Panc1 (cell line): ENCODE measurements at regions not wholly inside any gene's neighbourhood (a gene's known extent, or its start where the extent isn't known, plus 50 kb on each side); places are given as distances from the start of the nearest gene placed in this dataset.

Source experiments
- ATAC-seq: fragments of 200-7000 bp; cut with Tn5 transposase; 2 replicates; pipeline ENCODE4 v1.9.1; 2020; ENCODE audit warnings: mild to moderate bottlenecking, moderate library complexity
- BruUV-seq: library from RNA; stranded (reverse); fragments of 400-500 nt; replicated peaks from 2 replicates; lab custom pipeline; 2021; lab: Mats Ljungman, UMichigan
- CTCF ChIA-PET: fragments of 300-600 bp; sonication (Branson Sonifier 250); formaldehyde crosslinking; loops from one replicate; lab custom pipeline; 2022; ENCODE audit warnings: antibody characterized with exemption; lab: Charles Lee
- POLR2A ChIA-PET: fragments of 300-600 bp; sonication (Branson Sonifier 250); formaldehyde crosslinking; loops from one replicate; lab custom pipeline; 2022; ENCODE audit warnings: antibody characterized with exemption; lab: Charles Lee
- DNase-seq: peaks from one replicate; pipeline ENCODE4 v3.0.0-alpha.2; 2010; ENCODE audit warnings: low read depth, low spot score
- H3K27ac ChIP-seq: 2 replicates; pipeline ENCODE4 v1.5.1; 2011; ENCODE audit warnings: mild to moderate bottlenecking, low read length, inconsistent platforms
- H3K27me3 ChIP-seq: fragments of 200-500 bp; sonication (Bioruptor generic); 2 replicates; pipeline ENCODE4 v1.6.0; 2014; ENCODE audit warnings: low read length, inconsistent platforms; ENCODE audit not compliant: control insufficient read depth, insufficient read depth
- H3K36me3 ChIP-seq: fragments of 200-500 bp; sonication (Bioruptor generic); 2 replicates; pipeline ENCODE4 v1.5.1; 2014; ENCODE audit warnings: inconsistent platforms, mild to moderate bottlenecking, low read length, moderate library complexity; ENCODE audit not compliant: control insufficient read depth, insufficient read depth
- H3K4me1 ChIP-seq: 2 replicates; pipeline ENCODE4 v1.5.1; 2011; ENCODE audit warnings: inconsistent platforms, mild to moderate bottlenecking, low read length, moderate library complexity; ENCODE audit not compliant: control insufficient read depth, insufficient read depth
- H3K4me3 ChIP-seq, 2 experiments: 2 replicates each; pipeline ENCODE4 v1.5.1; 2011 to 2012; ENCODE audit warnings: low read depth in 2 of 2, low read length in 2 of 2, mild to moderate bottlenecking in 2 of 2, inconsistent platforms in 1 of 2, moderate library complexity in 1 of 2
- H3K9me3 ChIP-seq: fragments of 200-500 bp; sonication (Bioruptor generic); 2 replicates; pipeline ENCODE4 v1.5.1; 2014; ENCODE audit warnings: low read depth, mild to moderate bottlenecking, inconsistent platforms, low read length, moderate library complexity; ENCODE audit not compliant: control insufficient read depth, insufficient read depth
- CTCF ChIP-seq: fragments of 450-650 bp; IDR thresholded peaks from 2 replicates; pipeline ENCODE4 v1.5.1; 2017; ENCODE audit warnings: mild to moderate bottlenecking
- POLR2AphosphoS5 ChIP-seq: IDR thresholded peaks from 2 replicates; pipeline ENCODE4 v1.6.1; 2012; ENCODE audit warnings: mild to moderate bottlenecking, low read depth, low read length, moderate library complexity
- REST ChIP-seq, 2 experiments: IDR thresholded peaks; 2 replicates each; pipeline ENCODE4 v1.6.1; 2011 to 2012; ENCODE audit warnings: low read depth in 2 of 2, control low read depth in 1 of 2, low read length in 1 of 2, mild to moderate bottlenecking in 1 of 2, moderate library complexity in 1 of 2; ENCODE audit not compliant: insufficient read depth in 1 of 2
- SIN3A ChIP-seq: IDR thresholded peaks from 2 replicates; pipeline ENCODE4 v1.6.1; 2012; ENCODE audit warnings: low read depth, mild to moderate bottlenecking, low read length, moderate library complexity, borderline replicate concordance; ENCODE audit not compliant: insufficient read depth
- TCF7L2 ChIP-seq: IDR thresholded peaks from 2 replicates; pipeline ENCODE4 v1.6.1; 2011; ENCODE audit warnings: mild to moderate bottlenecking, low read depth, low read length, inconsistent platforms
- in situ Hi-C: cut with HindIII; loops from 2 replicates; pipeline ENCODE4 v1.10.0; 2016; ENCODE audit warnings: low sequenced_read_pairs, low pct_unique_long_range_greater_than_20kb
- intact Hi-C: fragments of 100-400 bp; cut with micrococcal nuclease; formaldehyde crosslinking; loops from one replicate; pipeline ENCODE4 v1.10.0; 2022; ENCODE audit not compliant: unreplicated experiment

- in situ Hi-C loops, result loop anchor here (5.0 kb wide), 1 partner anchor 46 kb away; no protein-coding TSS in a partner anchor
- BruUV-seq, result no TSS peak
- ATAC-seq, result 0 out of 2 replicates have a peak, but pooled peaks have one; percentile 27
- POLR2A ChIA-PET, result no interaction called here
- peaks cover 3% of the 10 kb centered on the region; the same call in 1 of the 2 replicates for H3K27me3 ChIP-seq
- intact Hi-C loops, result no loop called here
- H3K36me3 ChIP-seq, result no peaks in the 10 kb centered on the region
- no peaks in the 10 kb centered on the region for H3K9me3 ChIP-seq
- no peak overlapping the region for H3K4me3 ChIP-seq
- no peak for DNase-seq
- no peak for TF ChIP-seq POLR2AphosphoS5
- no peak for TF ChIP-seq SIN3A
- TF ChIP-seq CTCF, result no peak
- TF ChIP-seq TCF7L2, result no peak
- no peak for TF ChIP-seq REST (IDR thresholded peaks at IDR 0.05; ENCODE audit: insufficient read depth in 1 of 2, low read depth in 2 of 2, low read length in 1 of 2)
- H3K4me1 ChIP-seq, result no peaks in the 10 kb centered on the region
- CTCF ChIA-PET, result no interaction called here
- H3K27ac ChIP-seq, result no peak overlapping the region
Measured at GRCh38 chr11:119571311-119571710, 148.3 kb upstream of the THY1 start.

DNA sequence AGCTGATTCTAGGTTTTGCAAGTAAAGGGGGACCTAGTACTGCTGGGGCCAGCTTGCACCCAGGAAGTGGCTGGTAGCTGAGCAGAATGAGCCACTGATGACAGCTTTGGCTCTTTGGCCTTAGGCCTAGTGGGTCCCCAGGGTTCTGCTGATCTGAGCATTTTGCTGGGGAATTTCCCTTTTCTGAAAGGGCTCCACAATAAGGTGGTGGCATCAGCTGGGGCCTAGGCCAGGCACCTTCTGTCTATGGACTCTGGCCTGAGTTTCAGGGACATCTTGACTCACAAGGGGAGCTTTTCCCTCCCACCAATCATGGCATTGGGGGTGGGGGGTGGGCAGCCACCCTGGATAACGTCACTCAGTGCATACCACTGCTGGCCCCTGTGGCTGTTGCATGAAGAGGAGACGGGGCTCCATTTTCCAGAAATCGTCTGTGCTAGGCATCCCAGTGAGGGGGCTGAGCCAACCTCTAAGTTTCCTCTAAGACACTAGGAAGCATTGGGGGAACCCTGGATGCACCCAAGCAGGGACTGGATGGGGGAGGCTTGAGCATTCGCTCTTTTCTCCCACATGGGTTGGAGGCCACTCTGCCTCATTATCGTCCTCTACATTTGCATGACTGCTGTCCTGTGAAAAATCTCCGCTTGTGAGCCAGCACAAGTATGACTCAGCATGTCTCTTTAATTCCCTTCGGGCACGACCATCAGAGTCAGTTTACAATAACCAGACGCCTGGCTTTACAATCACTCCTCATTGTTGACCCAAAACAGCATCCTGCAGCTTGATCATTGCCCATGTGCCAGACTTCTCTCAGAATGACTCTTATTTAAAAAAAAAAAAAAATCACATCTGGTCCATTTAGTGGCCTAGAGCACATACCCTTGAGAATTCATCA is 145.0 kb upstream of the THY1 start:
- intact Hi-C loops (no loop called here), in situ Hi-C loops (no loop called here)
- Histone ChIP-seq H3K9me3 (no peaks in the 10 kb centered on the region), H3K4me1 (no peaks in the 10 kb centered on the region), H3K27me3 (no peaks in the 10 kb centered on the region), H3K27ac (no peak overlapping the region), H3K36me3 (no peaks in the 10 kb centered on the region), H3K4me3 (no peak overlapping the region)
- no TSS peak for BruUV-seq
- TF ChIP-seq POLR2AphosphoS5 (no peak), REST (IDR thresholded peaks at IDR 0.05; ENCODE audit: insufficient read depth in 1 of 2, low read depth in 2 of 2, low read length in 1 of 2) (no peak), SIN3A (no peak), CTCF (no peak), TCF7L2 (no peak)
- no peak for ATAC-seq
- ChIA-PET CTCF (interaction anchor here (0.6 kb wide), 1 partner anchor 96 kb away, joined by 7 read pairs; no protein-coding TSS in a partner anchor), POLR2A (interaction anchor here (0.6 to 0.7 kb wide), 2 partner anchors 42 to 51 kb away, joined by 3 to 10 read pairs; no protein-coding TSS in a partner anchor)
- DNase-seq, result no peak
